GM20000 (cell line): ENCODE measurements at regions not wholly inside any gene's neighbourhood (a gene's known extent, or its start where the extent isn't known, plus 50 kb on each side); places are given as distances from the start of the nearest gene placed in this dataset.

ENCODE experiments used
- DNase-seq: peaks from one replicate; pipeline ENCODE4 v3.0.0; 2012; ENCODE audit warnings: low spot score
- CTCF ChIP-seq: IDR thresholded peaks from 2 replicates; pipeline ENCODE4 v1.5.1; 2012; ENCODE audit warnings: mild to moderate bottlenecking, control low read depth; ENCODE audit errors: extremely low read depth, missing control alignments

DNA sequence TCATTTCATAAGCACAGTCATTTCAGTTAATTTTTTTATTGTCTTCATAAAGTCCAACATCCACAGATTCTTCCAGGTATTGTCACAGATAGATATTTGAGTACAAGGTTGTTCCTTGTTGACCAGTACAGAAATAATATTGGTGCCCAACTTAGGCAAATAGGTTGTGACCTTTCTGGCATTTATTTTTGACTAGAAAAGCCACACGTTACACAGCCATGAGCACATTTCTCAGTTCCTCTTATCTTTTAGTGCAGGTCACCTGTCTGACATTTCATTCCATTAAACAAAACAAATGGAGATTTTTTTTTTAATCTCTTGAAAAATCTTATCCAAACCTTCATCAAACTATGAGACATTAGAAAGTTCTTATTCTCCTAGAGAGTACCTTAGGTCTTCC, 428.8 kb downstream of the ZNF521 start:
- no peak for TF ChIP-seq CTCF
- peak; percentile 25 for DNase-seq

DNA sequence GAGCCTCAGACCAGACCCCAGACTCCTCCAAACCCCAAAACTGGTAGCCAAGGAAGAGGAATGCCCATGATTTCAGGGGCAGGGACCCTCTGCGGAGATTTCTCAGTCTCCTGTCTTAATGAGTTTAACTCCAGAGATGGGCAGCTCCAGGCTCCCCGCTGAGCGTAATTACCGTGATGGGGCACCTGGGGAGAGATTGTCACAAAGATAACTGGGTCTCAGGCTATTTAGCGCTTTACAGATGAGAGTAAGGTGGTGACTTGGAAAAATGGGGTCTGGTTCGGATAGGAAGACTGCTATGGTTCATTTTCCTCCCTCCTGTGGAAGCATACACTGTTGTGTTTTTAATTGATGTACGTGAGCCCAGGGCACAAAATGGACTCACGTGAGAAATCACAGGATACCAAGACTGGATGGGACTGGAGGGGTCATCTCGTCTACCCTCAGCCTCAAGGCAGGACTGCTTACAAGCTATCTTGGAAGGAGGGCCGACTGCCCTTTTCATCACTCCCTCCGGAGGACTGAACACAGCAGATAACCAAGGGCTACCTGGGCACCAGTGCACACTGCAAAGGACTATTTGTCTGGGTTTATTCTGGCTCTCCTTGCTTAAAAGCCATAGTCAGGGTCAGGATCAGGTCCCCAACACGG, 427.8 kb downstream of the ZNF521 start:
- DNase-seq, result no peak
- no peak for TF ChIP-seq CTCF

- DNase-seq, result no peak
- no peak for TF ChIP-seq CTCF
These were observed 425.3 kb downstream of the ZNF521 start for GRCh38 chr18:24926649-24927048.

DNA sequence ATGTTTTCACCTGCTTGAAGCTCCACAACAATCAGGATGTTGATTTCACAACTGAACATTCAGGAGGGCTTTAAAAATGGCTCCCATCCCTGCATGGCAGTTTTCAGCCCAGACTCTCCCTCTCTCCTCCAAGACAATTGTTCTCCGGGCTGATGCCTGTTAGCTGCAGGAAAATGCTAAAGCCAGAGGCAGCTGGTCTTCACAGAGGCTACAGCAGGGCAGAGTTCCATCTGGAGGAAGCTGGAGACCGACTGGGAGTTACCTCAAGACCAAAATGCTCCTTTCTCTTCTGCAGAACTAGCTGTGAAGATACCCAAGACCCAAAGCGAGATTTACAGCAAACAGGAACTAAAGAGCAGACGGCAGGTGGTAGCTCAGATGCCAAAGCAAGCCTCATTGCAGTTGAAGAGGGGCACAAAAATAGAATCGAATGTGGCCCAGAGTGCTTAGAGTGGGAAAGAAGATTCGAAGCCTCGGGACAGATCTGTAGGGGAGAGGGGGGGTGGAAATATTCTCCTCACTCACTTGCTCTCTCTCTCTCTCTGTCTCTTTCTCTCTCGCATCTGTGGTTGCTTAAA, 423.6 kb downstream of the ZNF521 start:
- no peak for TF ChIP-seq CTCF
- no peak for DNase-seq

DNA sequence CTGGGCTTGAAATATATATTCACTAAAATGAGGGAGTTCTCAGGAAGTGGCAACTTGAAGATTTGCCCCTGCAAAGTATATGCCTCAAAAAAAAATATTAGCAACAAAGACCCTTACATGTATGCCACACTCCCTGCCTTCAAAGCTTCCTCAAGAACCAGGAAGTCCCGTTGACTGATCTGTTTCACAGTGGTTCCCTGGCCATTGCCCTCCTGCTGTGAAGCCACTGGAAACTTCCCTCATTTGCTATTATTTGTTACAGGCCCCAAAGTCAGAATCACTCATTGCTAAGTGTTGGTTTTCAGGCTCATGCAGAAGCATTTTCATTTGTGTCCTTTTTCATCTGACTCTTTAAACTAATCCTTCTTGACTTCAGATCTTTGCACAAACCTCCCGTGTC, 421.5 kb downstream of the ZNF521 start:
- DNase-seq, result no peak
- TF ChIP-seq CTCF, result no peak

GRCh38 chr18:24930971-24931370, 421.0 kb downstream of the ZNF521 start:
- DNase-seq, result no peak
- TF ChIP-seq CTCF, result no peak

GRCh38 chr18:24933345-24933744, 418.6 kb downstream of the ZNF521 start:
- no peak for TF ChIP-seq CTCF
- no peak for DNase-seq
